ENCODE measurements at regions not wholly inside any gene's neighbourhood (a gene's known extent, or its start where the extent isn't known, plus 50 kb on each side); places are given as distances from the start of the nearest gene placed in this dataset.

- Histone ChIP-seq H3K4me3 (ENCODE audit: insufficient read depth, low read depth, low read length, poor library complexity, severe bottlenecking) (no peak overlapping the region), H3K27me3 (replicated peaks; ENCODE audit: control insufficient read depth, insufficient read depth, low read length, poor library complexity, severe bottlenecking) (peaks cover 4% of the 10 kb centered on the region), H3K4me1 (ENCODE audit: control insufficient read depth, insufficient read depth, low read length, poor library complexity, severe bottlenecking) (no peaks in the 10 kb centered on the region), H3K9me3 (ENCODE audit: control insufficient read depth, low read length) (no peaks in the 10 kb centered on the region), H3K36me3 (ENCODE audit: control insufficient read depth, insufficient read depth, low read length) (no peaks in the 10 kb centered on the region), H3K27ac (ENCODE audit: insufficient read depth, low read length, poor library complexity, severe bottlenecking) (no peak overlapping the region)
- no peak for DNase-seq
Observed at GRCh38 chr1:30343562-30343961, 379.8 kb downstream of the MATN1 start.

- H3K4me1 ChIP-seq (ENCODE audit: control insufficient read depth, insufficient read depth, low read length, poor library complexity, severe bottlenecking) = no peaks in the 10 kb centered on the region
- H3K9me3 ChIP-seq (ENCODE audit: control insufficient read depth, low read length) = no peaks in the 10 kb centered on the region
- H3K4me3 ChIP-seq (ENCODE audit: insufficient read depth, low read depth, low read length, poor library complexity, severe bottlenecking) = no peak overlapping the region
- DNase-seq = no peak
- no peak overlapping the region for H3K27ac ChIP-seq (ENCODE audit: insufficient read depth, low read length, poor library complexity, severe bottlenecking)
- H3K36me3 ChIP-seq (ENCODE audit: control insufficient read depth, insufficient read depth, low read length) = no peaks in the 10 kb centered on the region
- H3K27me3 ChIP-seq (replicated peaks; ENCODE audit: control insufficient read depth, insufficient read depth, low read length, poor library complexity, severe bottlenecking) = peaks cover 4% of the 10 kb centered on the region
Observed at GRCh38 chr1:30342535-30343141, 380.7 kb downstream of the MATN1 start.

- Histone ChIP-seq H3K9me3 (ENCODE audit: control insufficient read depth, low read length) (no peaks in the 10 kb centered on the region), H3K27me3 (replicated peaks; ENCODE audit: control insufficient read depth, insufficient read depth, low read length, poor library complexity, severe bottlenecking) (peaks cover 4% of the 10 kb centered on the region), H3K27ac (ENCODE audit: insufficient read depth, low read length, poor library complexity, severe bottlenecking) (no peak overlapping the region), H3K4me1 (ENCODE audit: control insufficient read depth, insufficient read depth, low read length, poor library complexity, severe bottlenecking) (no peaks in the 10 kb centered on the region), H3K36me3 (ENCODE audit: control insufficient read depth, insufficient read depth, low read length) (no peaks in the 10 kb centered on the region), H3K4me3 (ENCODE audit: insufficient read depth, low read depth, low read length, poor library complexity, severe bottlenecking) (no peak overlapping the region)
- no peak for DNase-seq
Observed at GRCh38 chr1:30340934-30341333, 382.5 kb downstream of the MATN1 start.

GRCh38 chr1:30339866-30340265 lies 383.5 kb downstream of the MATN1 start:
- H3K4me1 ChIP-seq (ENCODE audit: control insufficient read depth, insufficient read depth, low read length, poor library complexity, severe bottlenecking) = no peaks in the 10 kb centered on the region
- H3K9me3 ChIP-seq (ENCODE audit: control insufficient read depth, low read length) = no peaks in the 10 kb centered on the region
- no peaks in the 10 kb centered on the region for H3K36me3 ChIP-seq (ENCODE audit: control insufficient read depth, insufficient read depth, low read length)
- peaks cover 4% of the 10 kb centered on the region for H3K27me3 ChIP-seq (replicated peaks; ENCODE audit: control insufficient read depth, insufficient read depth, low read length, poor library complexity, severe bottlenecking)
- no peak overlapping the region for H3K27ac ChIP-seq (ENCODE audit: insufficient read depth, low read length, poor library complexity, severe bottlenecking)
- no peak for DNase-seq
- H3K4me3 ChIP-seq (ENCODE audit: insufficient read depth, low read depth, low read length, poor library complexity, severe bottlenecking) = no peak overlapping the region

GRCh38 chr1:30338765-30339164 lies 384.6 kb downstream of the MATN1 start:
- DNase-seq = no peak
- H3K4me3 ChIP-seq (ENCODE audit: insufficient read depth, low read depth, low read length, poor library complexity, severe bottlenecking) = no peak overlapping the region
- H3K36me3 ChIP-seq (ENCODE audit: control insufficient read depth, insufficient read depth, low read length) = no peaks in the 10 kb centered on the region
- no peak overlapping the region for H3K27ac ChIP-seq (ENCODE audit: insufficient read depth, low read length, poor library complexity, severe bottlenecking)
- H3K27me3 ChIP-seq (replicated peaks; ENCODE audit: control insufficient read depth, insufficient read depth, low read length, poor library complexity, severe bottlenecking) = peaks cover 4% of the 10 kb centered on the region
- no peaks in the 10 kb centered on the region for H3K4me1 ChIP-seq (ENCODE audit: control insufficient read depth, insufficient read depth, low read length, poor library complexity, severe bottlenecking)
- H3K9me3 ChIP-seq (ENCODE audit: control insufficient read depth, low read length) = no peaks in the 10 kb centered on the region

GRCh38 chr1:30337324-30337620 lies 386.1 kb downstream of the MATN1 start:
- H3K27ac ChIP-seq (ENCODE audit: insufficient read depth, low read length, poor library complexity, severe bottlenecking) = no peak overlapping the region
- no peaks in the 10 kb centered on the region for H3K27me3 ChIP-seq (replicated peaks; ENCODE audit: control insufficient read depth, insufficient read depth, low read length, poor library complexity, severe bottlenecking)
- no peak for DNase-seq
- no peaks in the 10 kb centered on the region for H3K4me1 ChIP-seq (ENCODE audit: control insufficient read depth, insufficient read depth, low read length, poor library complexity, severe bottlenecking)
- H3K9me3 ChIP-seq (ENCODE audit: control insufficient read depth, low read length) = no peaks in the 10 kb centered on the region
- H3K36me3 ChIP-seq (ENCODE audit: control insufficient read depth, insufficient read depth, low read length) = no peaks in the 10 kb centered on the region
- H3K4me3 ChIP-seq (ENCODE audit: insufficient read depth, low read depth, low read length, poor library complexity, severe bottlenecking) = no peak overlapping the region

- DNase-seq = no peak
- H3K27ac ChIP-seq (ENCODE audit: insufficient read depth, low read length, poor library complexity, severe bottlenecking) = no peak overlapping the region
- no peaks in the 10 kb centered on the region for H3K9me3 ChIP-seq (ENCODE audit: control insufficient read depth, low read length)
Observed at GRCh38 chr1:30336550-30337323, 386.6 kb downstream of the MATN1 start.

GRCh38 chr1:30335997-30336390 lies 387.4 kb downstream of the MATN1 start:
- Histone ChIP-seq H3K36me3 (ENCODE audit: control insufficient read depth, insufficient read depth, low read length) (no peaks in the 10 kb centered on the region), H3K27ac (ENCODE audit: insufficient read depth, low read length, poor library complexity, severe bottlenecking) (no peak overlapping the region), H3K27me3 (replicated peaks; ENCODE audit: control insufficient read depth, insufficient read depth, low read length, poor library complexity, severe bottlenecking) (no peaks in the 10 kb centered on the region), H3K9me3 (ENCODE audit: control insufficient read depth, low read length) (no peaks in the 10 kb centered on the region), H3K4me1 (ENCODE audit: control insufficient read depth, insufficient read depth, low read length, poor library complexity, severe bottlenecking) (no peaks in the 10 kb centered on the region), H3K4me3 (ENCODE audit: insufficient read depth, low read depth, low read length, poor library complexity, severe bottlenecking) (no peak overlapping the region)
- no peak for DNase-seq

More at GRCh38 chr1:30336550-30337323, 386.6 kb downstream of the MATN1 start:
- H3K4me3 ChIP-seq (ENCODE audit: insufficient read depth, low read depth, low read length, poor library complexity, severe bottlenecking) = no peak overlapping the region
- no peaks in the 10 kb centered on the region for H3K4me1 ChIP-seq (ENCODE audit: control insufficient read depth, insufficient read depth, low read length, poor library complexity, severe bottlenecking)
- H3K27me3 ChIP-seq (replicated peaks; ENCODE audit: control insufficient read depth, insufficient read depth, low read length, poor library complexity, severe bottlenecking) = no peaks in the 10 kb centered on the region
- no peaks in the 10 kb centered on the region for H3K36me3 ChIP-seq (ENCODE audit: control insufficient read depth, insufficient read depth, low read length)

GRCh38 chr1:30335389-30335996 lies 387.9 kb downstream of the MATN1 start:
- H3K36me3 ChIP-seq (ENCODE audit: control insufficient read depth, insufficient read depth, low read length) = no peaks in the 10 kb centered on the region
- H3K4me1 ChIP-seq (ENCODE audit: control insufficient read depth, insufficient read depth, low read length, poor library complexity, severe bottlenecking) = no peaks in the 10 kb centered on the region
- no peaks in the 10 kb centered on the region for H3K27me3 ChIP-seq (replicated peaks; ENCODE audit: control insufficient read depth, insufficient read depth, low read length, poor library complexity, severe bottlenecking)
- no peak overlapping the region for H3K4me3 ChIP-seq (ENCODE audit: insufficient read depth, low read depth, low read length, poor library complexity, severe bottlenecking)
- no peak overlapping the region for H3K27ac ChIP-seq (ENCODE audit: insufficient read depth, low read length, poor library complexity, severe bottlenecking)
- no peak for DNase-seq
- no peaks in the 10 kb centered on the region for H3K9me3 ChIP-seq (ENCODE audit: control insufficient read depth, low read length)

GRCh38 chr1:30334767-30335166 lies 388.6 kb downstream of the MATN1 start:
- Histone ChIP-seq H3K9me3 (ENCODE audit: control insufficient read depth, low read length) (no peaks in the 10 kb centered on the region), H3K36me3 (ENCODE audit: control insufficient read depth, insufficient read depth, low read length) (no peaks in the 10 kb centered on the region), H3K4me3 (ENCODE audit: insufficient read depth, low read depth, low read length, poor library complexity, severe bottlenecking) (no peak overlapping the region), H3K4me1 (ENCODE audit: control insufficient read depth, insufficient read depth, low read length, poor library complexity, severe bottlenecking) (no peaks in the 10 kb centered on the region), H3K27ac (ENCODE audit: insufficient read depth, low read length, poor library complexity, severe bottlenecking) (no peak overlapping the region), H3K27me3 (replicated peaks; ENCODE audit: control insufficient read depth, insufficient read depth, low read length, poor library complexity, severe bottlenecking) (no peaks in the 10 kb centered on the region)
- DNase-seq = no peak
